Activated CD4-positive, alpha-beta T cell treated with anti-CD3 and anti-CD28 coated beads, Interleukin-10, Interleukin-2, amounts not matched to agents 100 ng/mL and 50 ng/mL, durations not matched to agents 16 hours and 8 hours (primary cell): ENCODE measurements at regions not wholly inside any gene's neighbourhood (a gene's known extent, or its start where the extent isn't known, plus 50 kb on each side); places are given as distances from the start of the nearest gene placed in this dataset.

Experiments
- DNase-seq: peaks from one replicate; pipeline ENCODE4 v3.0.0-alpha.2; 2020

DNA sequence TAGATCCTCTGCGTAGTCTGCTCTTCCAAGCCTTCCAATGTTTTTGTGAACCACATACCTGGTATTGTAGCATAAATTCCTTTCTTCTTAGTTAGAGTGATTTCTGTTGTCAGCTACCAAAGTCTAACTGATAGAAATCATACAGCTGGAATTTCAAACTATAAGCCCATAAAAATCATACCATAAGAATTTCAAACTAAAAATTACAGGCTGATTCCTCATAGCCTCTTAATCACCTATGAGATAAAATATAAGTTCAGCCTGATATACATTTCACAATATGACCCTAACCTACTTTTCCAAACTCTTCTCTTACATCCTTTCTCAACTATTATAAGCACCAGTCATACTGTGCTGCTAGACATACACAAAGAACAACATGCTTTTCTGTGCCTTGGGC is 64.8 kb downstream of the PTHLH start:
- no peak for DNase-seq

- DNase-seq, result no peak
Measured at GRCh38 chr12:27906658-27907473, 65.7 kb downstream of the PTHLH start.

- no peak for DNase-seq
Measured at GRCh38 chr12:27906127-27906500, 66.4 kb downstream of the PTHLH start.

- no peak for DNase-seq
Measured at GRCh38 chr12:27905285-27906126, 67.0 kb downstream of the PTHLH start.

DNA sequence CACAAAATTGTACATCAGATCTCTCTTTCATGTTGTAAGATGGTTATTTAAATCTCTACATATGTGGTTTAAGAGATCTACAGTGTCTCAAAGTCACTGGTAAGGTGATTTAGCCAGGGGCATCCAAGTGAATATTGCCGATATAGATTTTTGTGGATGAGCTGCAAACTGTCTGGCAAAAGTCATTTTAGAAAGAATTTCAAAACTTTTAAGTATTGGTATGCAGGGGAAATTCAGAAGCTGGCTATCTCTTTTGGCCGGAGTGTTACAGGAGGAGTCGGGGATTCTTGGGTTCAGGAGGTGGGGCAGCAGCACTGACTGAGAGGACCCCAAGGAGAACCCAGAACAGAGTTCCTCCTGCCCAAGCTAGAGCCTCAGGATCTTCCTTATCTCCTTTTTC is 69.9 kb downstream of the PTHLH start:
- DNase-seq, result no peak

GRCh38 chr12:27901959-27902358 is 70.6 kb downstream of the PTHLH start:
- DNase-seq, result no peak

- DNase-seq, result no peak
Measured at GRCh38 chr12:27900920-27901879, 71.3 kb downstream of the PTHLH start.

GRCh38 chr12:27899151-27899661 is 73.3 kb downstream of the PTHLH start:
- no peak for DNase-seq

GRCh38 chr12:27898022-27898421 is 74.5 kb downstream of the PTHLH start:
- DNase-seq, result no peak

DNA sequence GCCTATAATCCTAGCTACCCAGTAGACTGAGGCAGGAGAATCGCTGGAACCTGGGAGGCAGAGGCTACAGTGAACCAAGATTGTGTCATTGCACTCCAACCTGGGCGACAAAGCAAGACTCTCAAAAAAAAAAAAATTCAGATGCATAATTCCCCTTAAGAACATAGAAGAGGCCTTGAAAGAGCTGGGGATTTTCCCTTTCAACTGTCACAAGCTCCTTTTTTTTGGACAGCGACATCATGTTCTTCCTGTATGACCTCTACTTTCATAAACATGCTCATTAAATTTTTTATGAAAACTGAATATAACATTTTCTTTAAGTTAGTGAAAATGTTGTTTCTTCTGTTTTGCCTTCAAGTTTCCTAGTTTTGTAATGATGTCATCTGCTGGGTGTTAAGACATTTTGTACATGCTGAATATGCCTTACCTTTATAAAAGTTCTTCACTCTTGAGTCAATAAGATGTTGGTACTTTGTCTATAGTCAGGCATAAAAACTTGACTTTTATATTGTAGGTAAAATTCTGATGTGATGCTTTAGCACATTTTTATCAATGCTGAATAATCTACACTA is 76.0 kb downstream of the PTHLH start:
- DNase-seq, result no peak

DNA sequence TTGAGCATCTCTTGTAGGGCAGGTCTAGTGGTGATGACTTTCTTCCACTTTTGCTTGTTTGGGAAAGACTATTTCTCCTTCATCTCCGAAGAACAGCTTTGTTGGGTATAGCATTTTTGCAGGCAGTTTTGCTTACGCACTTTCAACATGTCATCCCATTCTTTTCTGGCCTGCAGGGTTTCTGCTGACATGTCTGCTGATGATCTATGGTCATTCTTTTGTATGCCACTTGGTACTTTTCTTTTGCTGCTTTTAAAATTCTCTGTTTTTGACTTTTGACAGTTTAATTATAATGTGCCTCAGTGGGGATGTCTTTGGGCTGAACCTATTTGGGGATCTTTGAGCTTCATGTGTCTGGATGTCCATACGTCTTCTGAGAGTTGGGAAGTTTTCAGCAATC is 78.2 kb downstream of the PTHLH start:
- no peak for DNase-seq

DNA sequence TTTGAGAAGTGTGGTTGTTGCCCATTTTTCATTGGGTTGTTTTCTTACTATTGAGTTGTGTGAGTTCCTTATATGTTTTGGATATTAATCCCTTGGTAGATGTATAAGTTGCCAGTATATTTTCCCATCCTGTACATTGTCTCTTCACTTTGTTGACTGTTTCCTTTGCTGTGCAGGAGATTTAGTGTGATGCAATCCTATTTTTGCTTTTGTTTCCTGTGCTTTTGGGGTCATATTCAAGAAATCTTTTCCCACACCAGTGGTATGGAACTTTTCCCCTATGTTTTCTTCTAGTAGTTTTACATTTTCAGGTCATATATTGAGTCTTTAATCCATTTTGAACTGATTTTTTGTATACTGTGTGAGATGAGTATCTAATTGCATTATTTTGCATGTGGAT is 92.8 kb downstream of the PTHLH start:
- DNase-seq, result no peak

- no peak for DNase-seq
Measured at GRCh38 chr12:27875677-27876076, 95.6 kb upstream of the MANSC4 start.

DNA sequence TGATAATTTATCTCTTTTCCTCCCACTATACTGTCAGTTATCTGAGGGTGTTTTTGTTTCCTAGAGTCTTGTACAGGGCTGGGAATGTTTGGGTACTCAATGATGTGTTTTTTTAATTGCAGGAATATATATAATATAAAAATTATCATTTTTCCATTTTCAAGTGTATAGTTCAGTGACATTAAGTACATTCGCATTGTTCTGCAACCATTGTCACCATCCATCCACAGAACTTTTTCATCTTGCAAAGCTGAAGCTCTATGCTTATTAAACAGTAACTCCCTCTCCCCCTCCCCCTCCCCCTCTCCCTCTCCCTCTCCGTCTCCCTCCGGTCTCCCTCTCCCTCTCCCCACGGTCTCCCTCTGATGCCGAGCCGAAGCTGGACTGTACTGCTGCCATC is 93.0 kb upstream of the MANSC4 start:
- DNase-seq, result no peak

GRCh38 chr12:27871946-27872345 is 91.9 kb upstream of the MANSC4 start:
- no peak for DNase-seq

- no peak for DNase-seq
Measured at GRCh38 chr12:27870939-27871338, 90.9 kb upstream of the MANSC4 start.

- DNase-seq, result no peak
Measured at GRCh38 chr12:27869567-27869966, 89.5 kb upstream of the MANSC4 start.

GRCh38 chr12:27868139-27868538 is 88.1 kb upstream of the MANSC4 start:
- no peak for DNase-seq

- no peak for DNase-seq
Measured at GRCh38 chr12:27866373-27867101, 86.5 kb upstream of the MANSC4 start.

- peak; percentile 5 for DNase-seq
Measured at GRCh38 chr12:27865421-27865820, 85.4 kb upstream of the MANSC4 start.

DNA sequence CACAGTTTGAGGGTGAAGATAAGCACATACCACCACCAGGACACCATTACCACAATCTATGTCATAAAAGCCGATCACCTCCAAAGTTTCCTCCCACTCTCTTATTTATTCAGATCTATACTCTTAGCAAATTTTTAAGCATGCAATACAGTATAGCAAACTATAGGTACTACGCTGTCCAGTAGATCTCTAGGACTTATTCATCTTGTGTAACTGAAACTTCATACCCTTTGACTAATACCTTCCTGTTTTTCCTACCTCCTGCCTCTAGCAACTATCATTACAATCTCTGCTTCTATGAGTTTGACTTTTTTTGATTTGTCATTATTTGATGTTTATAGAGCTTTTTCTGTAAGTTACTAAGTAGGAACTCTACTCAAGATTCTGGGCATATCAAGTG is 84.5 kb upstream of the MANSC4 start:
- DNase-seq, result peak; percentile 68

GRCh38 chr12:27863839-27864238 is 83.8 kb upstream of the MANSC4 start:
- no peak for DNase-seq
